H9 (cell line): ENCODE measurements at regions not wholly inside any gene's neighbourhood (a gene's known extent, or its start where the extent isn't known, plus 50 kb on each side); places are given as distances from the start of the nearest gene placed in this dataset.

Experiments
- DNase-seq: peaks from one replicate; pipeline ENCODE4 v3.0.0-alpha.2; 2017
- H2AFZ ChIP-seq: one replicate; pipeline ENCODE4 v1.6.1; 2013; ENCODE audit warnings: mild to moderate bottlenecking, low read length, control low read depth, moderate library complexity
- H2AK5ac ChIP-seq: 2 replicates; pipeline ENCODE4 v1.6.1; 2013; ENCODE audit warnings: low read length, control low read depth, mixed read lengths; ENCODE audit not compliant: insufficient read length
- H2BK120ac ChIP-seq: one replicate; pipeline ENCODE4 v1.6.1; 2013; ENCODE audit warnings: low read depth, mild to moderate bottlenecking, low read length, control low read depth, inconsistent platforms; ENCODE audit not compliant: poor library complexity, severe bottlenecking
- H2BK12ac ChIP-seq: 2 replicates; pipeline ENCODE4 v1.6.1; 2013; ENCODE audit warnings: low read length, control low read depth, mixed read lengths, low read depth; ENCODE audit not compliant: insufficient read length
- H2BK15ac ChIP-seq: 2 replicates; pipeline ENCODE4 v1.6.1; 2013; ENCODE audit warnings: low read depth, low read length, control low read depth
- H2BK20ac ChIP-seq: one replicate; pipeline ENCODE4 v1.6.1; 2013; ENCODE audit warnings: low read depth, mild to moderate bottlenecking, low read length, control low read depth, inconsistent platforms; ENCODE audit not compliant: poor library complexity, severe bottlenecking
- H2BK5ac ChIP-seq: 2 replicates; pipeline ENCODE4 v1.6.1; 2013; ENCODE audit warnings: low read length, control low read depth, mixed read lengths; ENCODE audit not compliant: insufficient read length
- H3K14ac ChIP-seq: 2 replicates; pipeline ENCODE4 v1.6.1; 2013; ENCODE audit warnings: low read length, control low read depth; ENCODE audit not compliant: insufficient read depth
- H3K18ac ChIP-seq: 2 replicates; pipeline ENCODE4 v1.6.1; 2013; ENCODE audit warnings: low read depth, mild to moderate bottlenecking, mixed read lengths, low read length, control low read depth; ENCODE audit not compliant: insufficient read length
- H3K23ac ChIP-seq: 2 replicates; pipeline ENCODE4 v1.6.1; 2013; ENCODE audit warnings: low read length, control low read depth, mixed read lengths, low read depth; ENCODE audit not compliant: insufficient read length
- H3K23me2 ChIP-seq: 2 replicates; pipeline ENCODE4 v1.6.1; 2013; ENCODE audit warnings: low read depth, mild to moderate bottlenecking, mixed read lengths, low read length, control low read depth; ENCODE audit not compliant: insufficient read length, poor library complexity, severe bottlenecking
- H3K27ac ChIP-seq: 2 replicates; pipeline ENCODE4 v1.5.1; 2013; ENCODE audit warnings: low read length, control low read depth, mixed read lengths, low read depth; ENCODE audit not compliant: insufficient read length
- H3K27me3 ChIP-seq: 2 replicates; pipeline ENCODE4 v1.6.1; 2013; ENCODE audit warnings: low read length, control low read depth, inconsistent platforms; ENCODE audit not compliant: insufficient read depth
- H3K4ac ChIP-seq: 2 replicates; pipeline ENCODE4 v1.6.1; 2013; ENCODE audit warnings: low read depth, mild to moderate bottlenecking, control low read depth, inconsistent platforms, low read length, moderate library complexity
- H3K4me1 ChIP-seq: 2 replicates; pipeline ENCODE4 v1.6.1; 2013; ENCODE audit warnings: low read length, control low read depth, inconsistent platforms; ENCODE audit not compliant: insufficient read depth
- H3K4me2 ChIP-seq: 2 replicates; pipeline ENCODE4 v1.6.1; 2013; ENCODE audit warnings: low read length, control low read depth, mixed read lengths; ENCODE audit not compliant: insufficient read length, insufficient read depth
- H3K56ac ChIP-seq: 2 replicates; pipeline ENCODE4 v1.6.1; 2013; ENCODE audit warnings: low read depth, mild to moderate bottlenecking, mixed read lengths, low read length, control low read depth; ENCODE audit not compliant: insufficient read length
- H3K79me1 ChIP-seq: 2 replicates; pipeline ENCODE4 v1.6.1; 2013; ENCODE audit warnings: low read depth, mild to moderate bottlenecking, moderate library complexity, low read length, control low read depth, inconsistent platforms; ENCODE audit not compliant: insufficient read depth, poor library complexity, severe bottlenecking
- H3K79me2 ChIP-seq: 2 replicates; pipeline ENCODE4 v1.6.1; 2013; ENCODE audit warnings: low read length, control low read depth, inconsistent platforms; ENCODE audit not compliant: insufficient read depth
- H3K9ac ChIP-seq: 2 replicates; pipeline ENCODE4 v1.6.1; 2013; ENCODE audit warnings: low read length, control low read depth, mixed read lengths; ENCODE audit not compliant: insufficient read length; ENCODE audit errors: extremely low read depth
- H3K9me3 ChIP-seq: one replicate; pipeline ENCODE4 v1.6.1; 2013; ENCODE audit warnings: low read depth, low read length, inconsistent platforms; ENCODE audit not compliant: control insufficient read depth
- H3T11ph ChIP-seq: one replicate; pipeline ENCODE4 v1.6.1; 2013; ENCODE audit warnings: mild to moderate bottlenecking, low read length, control low read depth, inconsistent platforms
- H4K20me1 ChIP-seq: one replicate; pipeline ENCODE4 v1.6.1; 2013; ENCODE audit not compliant: control insufficient read depth, insufficient read length, insufficient read depth
- H4K5ac ChIP-seq: 2 replicates; pipeline ENCODE4 v1.6.1; 2013; ENCODE audit warnings: low read depth, mild to moderate bottlenecking, mixed read lengths, low read length, control low read depth; ENCODE audit not compliant: insufficient read length
- H4K8ac ChIP-seq: replicated peaks from 2 replicates; pipeline ENCODE4 v1.6.1; 2013; ENCODE audit warnings: low read length, control low read depth, mixed read lengths, low read depth; ENCODE audit not compliant: insufficient read length
- H4K91ac ChIP-seq: 2 replicates; pipeline ENCODE4 v1.6.1; 2013; ENCODE audit warnings: low read depth, mild to moderate bottlenecking, moderate library complexity, mixed read lengths, low read length, control low read depth; ENCODE audit not compliant: insufficient read length
- H3K27ac Mint-ChIP-seq, 3 experiments: 2 replicates in 2 of 3; 3 replicates in 1 of 3; pipeline ENCODE4 v1.8.0; 2020 to 2021; ENCODE audit warnings: mixed read lengths in 3 of 3, mild to moderate bottlenecking in 1 of 3, moderate library complexity in 1 of 3
- H3K27me3 Mint-ChIP-seq: 2 replicates; pipeline ENCODE4 v1.8.0; 2021; ENCODE audit warnings: low read depth, mild to moderate bottlenecking, moderate library complexity, mixed read lengths
- H3K36me3 Mint-ChIP-seq, 3 experiments: 2 replicates in 2 of 3; 3 replicates in 1 of 3; pipeline ENCODE4 v1.8.0; 2020 to 2021; ENCODE audit warnings: low read depth in 3 of 3, mixed read lengths in 3 of 3; ENCODE audit not compliant: insufficient read depth in 1 of 3
- H3K4me1 Mint-ChIP-seq, 2 experiments: 2 replicates each; pipeline ENCODE4 v1.8.0; 2020; ENCODE audit warnings: mixed read lengths in 2 of 2
- H3K4me3 Mint-ChIP-seq, 2 experiments: 2 replicates in 1 of 2; 3 replicates in 1 of 2; pipeline ENCODE4 v1.8.0; 2020 to 2021; ENCODE audit warnings: mild to moderate bottlenecking in 2 of 2, mixed read lengths in 2 of 2, moderate library complexity in 1 of 2
- H3K9me3 Mint-ChIP-seq, 2 experiments: 2 replicates in 1 of 2; 3 replicates in 1 of 2; pipeline ENCODE4 v1.8.0; 2020; ENCODE audit warnings: mild to moderate bottlenecking in 2 of 2, mixed read lengths in 2 of 2, moderate library complexity in 1 of 2
- CTCF ChIP-seq: fragments of 200-600 bp; sonication (generic); conservative IDR thresholded peaks from 3 replicates; pipeline ENCODE4 v1.8.0; 2021; ENCODE audit warnings: antibody characterized with exemption, mild to moderate bottlenecking
- WGBS: extraction: QIAGEN DNeasy Blood & Tissue Kit; methylation state at CpG from one replicate; pipeline ENCODE4 v1.1.7; 2013; ENCODE audit warnings: missing lambda C conversion rate, low lambda C conversion rate, mixed read lengths; ENCODE audit not compliant: insufficient read length; ENCODE audit errors: extremely low coverage; 5-methylcytosine and 5-hydroxymethylcytosine counted together

- no peak overlapping the region for H2AFZ ChIP-seq
- no peak overlapping the region for H3K27ac Mint-ChIP-seq
These were observed 99.4 kb upstream of the PLEKHA5 start for GRCh38 chr12:19030180-19030579.

More at GRCh38 chr12:19030180-19030579, 99.4 kb upstream of the PLEKHA5 start:
- Histone ChIP-seq H3K23ac (no peak overlapping the region), H3K4me1 (peaks cover 4% of the 10 kb centered on the region), H2AK5ac (no peak overlapping the region), H4K5ac (no peak overlapping the region), H3K56ac (no peak overlapping the region), H2BK12ac (no peak overlapping the region), H3K79me2 (no peaks in the 10 kb centered on the region), H4K91ac (no peak overlapping the region), H3K4ac (no peak overlapping the region), H4K20me1 (no peaks in the 10 kb centered on the region), H4K8ac (no peak overlapping the region), H2BK20ac (no peak overlapping the region), H3K18ac (no peak overlapping the region), H2BK15ac (no peak overlapping the region), H3K79me1 (no peaks in the 10 kb centered on the region), H3K27ac (no peak overlapping the region), H3K9ac (no peak overlapping the region), H3K14ac (no peak overlapping the region), H3K27me3 (no peaks in the 10 kb centered on the region), H2BK120ac (no peak overlapping the region), H3K23me2 (no peaks in the 10 kb centered on the region), H2BK5ac (no peak overlapping the region), H3T11ph (no peak overlapping the region), H3K9me3 (peaks cover 16% of the 10 kb centered on the region), H3K4me2 (no peak overlapping the region)
- H3K27me3 Mint-ChIP-seq: peaks cover 2% of the 10 kb centered on the region; the same call in 1 of the 2 replicates
- TF ChIP-seq CTCF: no peak
- DNase-seq: no peak
- no peak overlapping the region for H3K4me3 Mint-ChIP-seq
- H3K36me3 Mint-ChIP-seq: peaks cover 26 to 45% (median 32%) of the 10 kb centered on the region in 3 experiments
- WGBS: no CpG with 5 or more reads among the region's 4 CpGs
- peaks cover 35 to 37% of the 10 kb centered on the region in 2 experiments for H3K9me3 Mint-ChIP-seq
- H3K4me1 Mint-ChIP-seq: peaks cover 22 to 29% of the 10 kb centered on the region in 2 experiments
